ENCODE measurements at regions not wholly inside any gene's neighbourhood (a gene's known extent, or its start where the extent isn't known, plus 50 kb on each side); places are given as distances from the start of the nearest gene placed in this dataset.

DNA sequence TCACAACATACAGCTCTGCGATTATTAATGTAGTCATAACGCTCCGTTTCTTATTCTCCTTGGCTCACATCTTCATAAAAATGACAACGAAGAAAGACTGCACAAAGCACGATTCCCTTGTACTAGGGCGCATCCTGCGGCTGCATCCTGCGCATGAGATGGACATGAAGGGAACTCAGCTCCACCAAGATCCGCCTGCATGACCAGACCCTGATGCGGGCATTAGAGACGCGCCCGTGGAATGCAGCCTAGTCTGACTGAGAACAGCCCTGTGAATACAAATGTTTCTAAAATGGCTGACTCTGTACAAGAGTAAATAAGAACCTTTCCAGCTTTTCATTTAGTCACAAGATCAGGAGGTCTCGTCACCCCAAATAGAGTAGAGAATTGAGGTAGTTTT, 422.2 kb downstream of the NOVA1 start:
- Mint-ChIP-seq H3K27ac (no peak overlapping the region), H3K27me3 (ENCODE audit: low read depth in 3 of 3) (no peaks in the 10 kb centered on the region), H3K4me3 (no peak overlapping the region), H3K36me3 (no peaks in the 10 kb centered on the region), H3K4me1 (no peaks in the 10 kb centered on the region), H3K9me3 (peaks cover 2 to 46% (median 9%) of the 10 kb centered on the region in 6 donors)
- DNase-seq, result no peak

DNA sequence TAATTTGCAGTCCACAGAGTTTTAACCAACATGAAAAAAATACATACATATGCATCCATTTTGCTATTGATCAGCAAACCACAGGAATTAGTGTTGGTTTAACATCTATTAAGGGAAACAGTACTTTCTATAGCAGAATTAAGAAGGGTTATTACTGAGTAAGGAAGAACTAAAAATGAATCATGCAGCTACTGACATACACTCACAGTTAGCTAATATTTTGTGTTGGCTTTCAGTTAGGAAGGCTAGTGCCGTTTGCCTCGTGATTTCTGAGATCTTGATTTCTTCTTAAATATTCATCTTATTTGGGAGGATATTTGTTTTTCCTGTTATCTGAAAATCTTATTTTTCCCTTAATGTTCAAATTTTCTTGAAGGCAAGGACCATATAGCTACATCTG, 423.4 kb downstream of the NOVA1 start:
- Mint-ChIP-seq H3K27me3 (ENCODE audit: low read depth in 3 of 3) (no peaks in the 10 kb centered on the region), H3K4me1 (no peaks in the 10 kb centered on the region), H3K36me3 (no peaks in the 10 kb centered on the region), H3K4me3 (no peak overlapping the region), H3K9me3 (peaks cover 2 to 45% (median 9%) of the 10 kb centered on the region in 6 donors), H3K27ac (no peak overlapping the region)
- no peak for DNase-seq

- H3K27me3 Mint-ChIP-seq (ENCODE audit: low read depth in 3 of 3), result no peaks in the 10 kb centered on the region
- no peak overlapping the region for H3K4me3 Mint-ChIP-seq
- H3K4me1 Mint-ChIP-seq, result no peaks in the 10 kb centered on the region
- DNase-seq, result no peak
- peaks cover 2 to 39% (median 9%) of the 10 kb centered on the region in 6 donors for H3K9me3 Mint-ChIP-seq
- no peak overlapping the region for H3K27ac Mint-ChIP-seq
- no peaks in the 10 kb centered on the region for H3K36me3 Mint-ChIP-seq
Observed at GRCh38 chr14:26173581-26174110, 424.2 kb downstream of the NOVA1 start.

GRCh38 chr14:26172396-26172795, 425.4 kb downstream of the NOVA1 start:
- H3K36me3 Mint-ChIP-seq, result no peaks in the 10 kb centered on the region
- no peak overlapping the region for H3K27ac Mint-ChIP-seq
- DNase-seq, result no peak
- no peaks in the 10 kb centered on the region for H3K4me1 Mint-ChIP-seq
- H3K4me3 Mint-ChIP-seq, result no peak overlapping the region
- no peaks in the 10 kb centered on the region for H3K27me3 Mint-ChIP-seq (ENCODE audit: low read depth in 3 of 3)
- H3K9me3 Mint-ChIP-seq, result peaks cover 2 to 39% (median 9%) of the 10 kb centered on the region in 6 donors

- Mint-ChIP-seq H3K36me3 (no peaks in the 10 kb centered on the region), H3K4me3 (no peak overlapping the region), H3K27ac (no peak overlapping the region), H3K4me1 (no peaks in the 10 kb centered on the region), H3K9me3 (peaks cover 2 to 39% (median 8%) of the 10 kb centered on the region in 6 donors), H3K27me3 (ENCODE audit: low read depth in 3 of 3) (no peaks in the 10 kb centered on the region)
- no peak for DNase-seq
Observed at GRCh38 chr14:26170885-26171284, 426.9 kb downstream of the NOVA1 start.

GRCh38 chr14:26163761-26164160, 434.1 kb downstream of the NOVA1 start:
- Mint-ChIP-seq H3K36me3 (no peaks in the 10 kb centered on the region), H3K4me3 (no peak overlapping the region), H3K27me3 (ENCODE audit: low read depth in 3 of 3) (peaks cover 1 to 2% (median 2%) of the 10 kb centered on the region in 3 donors), H3K9me3 (peaks cover 5 to 59% (median 10%) of the 10 kb centered on the region in 6 donors), H3K27ac (no peak overlapping the region), H3K4me1 (no peaks in the 10 kb centered on the region)
- DNase-seq, result no peak

- Mint-ChIP-seq H3K9me3 (peaks cover 14 to 60% (median 19%) of the 10 kb centered on the region in 6 donors), H3K27ac (no peak overlapping the region), H3K36me3 (no peaks in the 10 kb centered on the region), H3K4me1 (no peaks in the 10 kb centered on the region), H3K4me3 (no peak overlapping the region), H3K27me3 (ENCODE audit: low read depth in 3 of 3) (peaks cover 0 to 4% (median 2%) of the 10 kb centered on the region in 3 donors)
- no peak for DNase-seq
Observed at GRCh38 chr14:26157517-26157916, 440.3 kb downstream of the NOVA1 start.

- Mint-ChIP-seq H3K27me3 (ENCODE audit: low read depth in 3 of 3) (no peaks in the 10 kb centered on the region), H3K9me3 (peaks cover 0 to 32% (median 9%) of the 10 kb centered on the region in 6 donors), H3K4me3 (no peak overlapping the region), H3K27ac (no peak overlapping the region), H3K4me1 (no peaks in the 10 kb centered on the region), H3K36me3 (no peaks in the 10 kb centered on the region)
- DNase-seq, result no peak
Observed at GRCh38 chr14:26143057-26143456, 454.8 kb downstream of the NOVA1 start.

GRCh38 chr14:26138764-26139445, 458.9 kb downstream of the NOVA1 start:
- Mint-ChIP-seq H3K27me3 (ENCODE audit: low read depth in 3 of 3) (no peaks in the 10 kb centered on the region), H3K4me1 (no peaks in the 10 kb centered on the region), H3K36me3 (no peaks in the 10 kb centered on the region), H3K9me3 (peaks cover 1 to 37% (median 10%) of the 10 kb centered on the region in 6 donors), H3K4me3 (no peak overlapping the region), H3K27ac (no peak overlapping the region)
- no peak for DNase-seq

- H3K36me3 Mint-ChIP-seq, result no peaks in the 10 kb centered on the region
- H3K27ac Mint-ChIP-seq, result no peak overlapping the region
- no peak overlapping the region for H3K4me3 Mint-ChIP-seq
- no peaks in the 10 kb centered on the region for H3K27me3 Mint-ChIP-seq (ENCODE audit: low read depth in 3 of 3)
- H3K4me1 Mint-ChIP-seq, result no peaks in the 10 kb centered on the region
- H3K9me3 Mint-ChIP-seq, result peaks cover 1 to 37% (median 11%) of the 10 kb centered on the region in 6 donors
- DNase-seq, result no peak
Observed at GRCh38 chr14:26137161-26137560, 460.7 kb downstream of the NOVA1 start.

GRCh38 chr14:26132061-26132645, 465.7 kb downstream of the NOVA1 start:
- no peak overlapping the region for H3K4me3 Mint-ChIP-seq
- H3K4me1 Mint-ChIP-seq, result no peaks in the 10 kb centered on the region
- H3K27ac Mint-ChIP-seq, result no peak overlapping the region
- H3K9me3 Mint-ChIP-seq, result peaks cover 5 to 36% (median 10%) of the 10 kb centered on the region in 6 donors
- no peak for DNase-seq
- H3K27me3 Mint-ChIP-seq (ENCODE audit: low read depth in 3 of 3), result no peaks in the 10 kb centered on the region
- H3K36me3 Mint-ChIP-seq, result no peaks in the 10 kb centered on the region

- no peaks in the 10 kb centered on the region for H3K4me1 Mint-ChIP-seq
- H3K27me3 Mint-ChIP-seq (ENCODE audit: low read depth in 3 of 3), result no peaks in the 10 kb centered on the region
- H3K27ac Mint-ChIP-seq, result no peak overlapping the region
- DNase-seq, result no peak
- peaks cover 5 to 32% (median 10%) of the 10 kb centered on the region in 6 donors for H3K9me3 Mint-ChIP-seq
- H3K36me3 Mint-ChIP-seq, result no peaks in the 10 kb centered on the region
- no peak overlapping the region for H3K4me3 Mint-ChIP-seq
Observed at GRCh38 chr14:26130690-26131089, 467.1 kb downstream of the NOVA1 start.

- DNase-seq, result no peak
- no peak overlapping the region for H3K27ac Mint-ChIP-seq
- no peaks in the 10 kb centered on the region for H3K36me3 Mint-ChIP-seq
- H3K27me3 Mint-ChIP-seq (ENCODE audit: low read depth in 3 of 3), result no peaks in the 10 kb centered on the region
- no peaks in the 10 kb centered on the region for H3K4me1 Mint-ChIP-seq
- no peak overlapping the region for H3K4me3 Mint-ChIP-seq
- H3K9me3 Mint-ChIP-seq, result peaks cover 5 to 32% (median 10%) of the 10 kb centered on the region in 6 donors
Observed at GRCh38 chr14:26128931-26129671, 468.7 kb downstream of the NOVA1 start.

- no peaks in the 10 kb centered on the region for H3K4me1 Mint-ChIP-seq
- H3K27ac Mint-ChIP-seq, result no peak overlapping the region
- no peaks in the 10 kb centered on the region for H3K27me3 Mint-ChIP-seq (ENCODE audit: low read depth in 3 of 3)
- H3K4me3 Mint-ChIP-seq, result no peak overlapping the region
- DNase-seq, result no peak
- no peaks in the 10 kb centered on the region for H3K36me3 Mint-ChIP-seq
- H3K9me3 Mint-ChIP-seq, result peaks cover 0 to 36% (median 9%) of the 10 kb centered on the region in 6 donors
Observed at GRCh38 chr14:26124896-26125438, 472.9 kb downstream of the NOVA1 start.
